Middle frontal gyrus (tissue), 1 donor: ENCODE measurements at regions not wholly inside any gene's neighbourhood (a gene's known extent, or its start where the extent isn't known, plus 50 kb on each side); places are given as distances from the start of the nearest gene placed in this dataset.

Source experiments
- DNase-seq: peaks from one replicate; pipeline ENCODE4 v3.0.0-alpha.2; 2015; ENCODE audit warnings: low spot score; ENCODE audit errors: extremely low spot score

DNA sequence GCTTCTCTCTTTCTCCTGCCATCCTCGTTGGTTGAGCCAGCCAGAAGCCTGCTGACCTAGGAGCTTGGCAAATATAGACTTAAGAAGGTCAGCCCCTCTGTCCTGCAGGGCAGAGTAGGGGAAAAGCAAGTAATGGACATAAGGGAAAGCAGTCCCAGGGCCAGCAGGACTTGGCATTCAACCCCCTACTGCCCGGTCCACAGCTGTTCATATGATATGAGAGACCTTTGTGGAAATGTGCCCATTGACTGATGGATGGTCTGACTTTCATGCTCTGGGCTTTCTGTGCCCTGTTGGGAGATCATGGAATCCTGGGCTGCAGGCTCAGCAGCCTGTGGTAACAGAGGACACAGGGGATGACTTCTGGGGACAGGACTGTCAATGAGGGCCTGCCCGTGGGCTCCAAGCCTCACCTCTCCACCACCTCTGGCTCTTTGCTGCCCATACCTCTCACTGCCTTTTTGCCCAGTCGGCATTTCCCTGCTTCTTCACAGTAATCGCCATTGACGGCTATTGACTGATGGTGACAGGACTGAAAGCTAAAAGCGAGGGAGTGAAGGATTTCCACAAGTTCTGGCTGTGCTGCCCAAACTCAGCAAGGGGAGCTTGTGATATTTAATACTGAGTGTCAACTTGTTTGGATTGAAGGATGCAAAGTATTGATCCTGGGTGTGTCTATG lies 60.0 kb upstream of the NMNAT3 start:
- DNase-seq: no peak

DNA sequence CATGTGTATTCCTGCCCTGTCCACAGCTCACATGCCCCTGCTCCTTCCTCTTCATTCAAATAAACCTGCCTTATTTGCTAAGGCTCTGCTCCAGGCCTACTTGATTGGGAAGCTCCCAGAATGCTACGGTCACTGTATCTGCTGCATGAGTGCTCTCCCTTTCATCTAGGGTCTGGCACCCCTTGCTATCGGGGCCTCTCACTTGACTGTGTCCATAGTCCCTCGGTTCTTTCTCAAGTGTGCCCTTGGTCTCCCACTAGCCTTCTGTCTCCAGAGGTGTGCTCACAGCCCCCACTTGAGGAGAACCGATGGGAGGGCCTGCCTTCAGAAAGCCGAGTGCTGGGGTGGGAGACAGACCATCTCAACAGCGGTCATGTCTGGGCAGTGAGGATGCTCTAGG lies 57.4 kb upstream of the NMNAT3 start:
- no peak for DNase-seq

DNA sequence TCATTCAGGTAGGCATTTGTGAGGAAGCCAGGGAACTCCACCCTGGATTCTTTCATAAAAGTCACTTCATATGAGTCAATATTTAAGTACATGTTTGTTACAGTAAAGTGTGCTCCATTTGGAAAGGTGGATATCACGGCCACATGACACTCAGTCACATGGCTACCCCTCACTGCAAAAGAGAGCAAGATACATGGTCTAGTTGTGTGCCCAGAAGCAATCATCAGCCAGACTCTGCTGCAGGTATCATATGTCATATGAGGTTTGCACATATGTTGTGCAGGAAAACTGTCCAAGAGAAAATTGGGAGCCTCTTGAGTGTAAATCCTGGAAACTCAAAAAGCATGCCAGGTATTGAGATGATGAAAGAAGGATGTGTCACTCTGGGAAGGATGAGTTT lies 55.0 kb upstream of the NMNAT3 start:
- DNase-seq: no peak

- DNase-seq: no peak
Observed at GRCh38 chr3:139729300-139729699, 51.5 kb upstream of the NMNAT3 start.

- DNase-seq: no peak
Observed at GRCh38 chr3:139728414-139728813, 50.6 kb upstream of the NMNAT3 start.
